BE2C (cell line): ENCODE measurements at regions not wholly inside any gene's neighbourhood (a gene's known extent, or its start where the extent isn't known, plus 50 kb on each side); places are given as distances from the start of the nearest gene placed in this dataset.
"Not testable (repeated sequence)": the region's sequence is repeated elsewhere in the genome, so short reads cannot be mapped to it uniquely, and the experiment has no call there.

Source experiments
- DNase-seq: peaks from one replicate; pipeline ENCODE4 v3.0.0-alpha.2; 2020
- H3K27me3 ChIP-seq: fragments of 250-450 bp; sonication (Bioruptor Pico); 2 replicates; pipeline ENCODE4 v1.5.1; 2020; ENCODE audit warnings: mild to moderate bottlenecking
- H3K36me3 ChIP-seq: fragments of 250-450 bp; sonication (Bioruptor Pico); 2 replicates; pipeline ENCODE4 v1.5.1; 2020; ENCODE audit warnings: mild to moderate bottlenecking
- H3K4me1 ChIP-seq: fragments of 250-450 bp; sonication (Bioruptor Pico); 2 replicates; pipeline ENCODE4 v1.5.1; 2020
- H3K4me3 ChIP-seq: 2 replicates; pipeline ENCODE4 v1.5.1; 2011; ENCODE audit warnings: low read depth, low read length
- H3K9me3 ChIP-seq: fragments of 250-450 bp; sonication (Bioruptor Pico); 2 replicates; pipeline ENCODE4 v1.5.1; 2020
- TF ChIP-seq, protein P1 (sequence below): IDR thresholded peaks from 2 replicates; pipeline ENCODE4 v1.5.1; 2012; ENCODE audit warnings: mild to moderate bottlenecking, low read depth, low read length

DNA sequence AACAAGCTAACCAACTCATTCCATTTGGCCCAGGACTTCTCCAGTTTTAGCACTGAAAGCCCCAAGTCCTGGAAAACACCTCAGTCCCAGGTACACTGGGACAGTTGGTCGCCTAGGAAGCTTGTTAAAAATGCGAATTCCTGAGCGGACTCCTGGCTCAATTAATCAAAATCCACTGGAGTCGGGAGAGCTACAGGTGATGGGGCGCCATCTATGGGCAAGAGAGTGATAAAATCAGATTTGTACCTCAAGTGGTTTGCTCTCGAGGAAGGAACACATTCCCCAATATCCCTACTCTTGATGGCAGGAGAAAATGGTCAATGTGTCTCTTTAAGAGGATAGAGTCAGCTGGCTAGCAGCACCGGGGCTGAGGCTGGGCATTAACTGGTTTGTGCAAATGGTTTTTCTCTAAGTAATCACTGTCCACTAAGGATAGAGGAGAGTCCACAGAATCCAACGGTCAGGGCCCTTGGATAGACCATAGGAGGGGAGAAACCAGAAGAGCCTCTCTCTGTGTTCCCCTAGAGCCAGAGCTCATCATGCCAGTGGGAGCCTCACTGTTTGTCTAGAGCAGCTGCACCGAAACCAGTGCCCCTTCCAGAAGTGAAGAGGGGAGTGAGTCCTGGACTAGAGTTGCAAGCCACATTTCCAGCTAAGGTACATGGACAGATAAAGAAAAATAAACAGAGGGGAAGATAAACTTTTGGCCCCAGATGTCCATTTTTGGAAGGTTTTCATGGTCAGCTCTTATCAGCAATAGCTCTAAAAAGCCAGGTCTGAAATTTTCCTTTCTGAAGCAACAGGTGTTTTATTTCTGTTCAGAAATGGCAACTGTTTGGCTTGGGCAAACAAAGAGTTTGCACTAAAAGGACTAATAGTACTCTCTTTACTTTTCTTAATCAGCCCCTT, 148.5 kb downstream of the TENT5C start:
- Histone ChIP-seq H3K4me1 (no peaks in the 10 kb centered on the region), H3K9me3 (no peaks in the 10 kb centered on the region), H3K4me3 (no peak overlapping the region; the same call in 1 of the 2 replicates), H3K27me3 (no peaks in the 10 kb centered on the region), H3K36me3 (no peaks in the 10 kb centered on the region)
- DNase-seq: peak; percentile 63
- TF ChIP-seq, protein P1, sequence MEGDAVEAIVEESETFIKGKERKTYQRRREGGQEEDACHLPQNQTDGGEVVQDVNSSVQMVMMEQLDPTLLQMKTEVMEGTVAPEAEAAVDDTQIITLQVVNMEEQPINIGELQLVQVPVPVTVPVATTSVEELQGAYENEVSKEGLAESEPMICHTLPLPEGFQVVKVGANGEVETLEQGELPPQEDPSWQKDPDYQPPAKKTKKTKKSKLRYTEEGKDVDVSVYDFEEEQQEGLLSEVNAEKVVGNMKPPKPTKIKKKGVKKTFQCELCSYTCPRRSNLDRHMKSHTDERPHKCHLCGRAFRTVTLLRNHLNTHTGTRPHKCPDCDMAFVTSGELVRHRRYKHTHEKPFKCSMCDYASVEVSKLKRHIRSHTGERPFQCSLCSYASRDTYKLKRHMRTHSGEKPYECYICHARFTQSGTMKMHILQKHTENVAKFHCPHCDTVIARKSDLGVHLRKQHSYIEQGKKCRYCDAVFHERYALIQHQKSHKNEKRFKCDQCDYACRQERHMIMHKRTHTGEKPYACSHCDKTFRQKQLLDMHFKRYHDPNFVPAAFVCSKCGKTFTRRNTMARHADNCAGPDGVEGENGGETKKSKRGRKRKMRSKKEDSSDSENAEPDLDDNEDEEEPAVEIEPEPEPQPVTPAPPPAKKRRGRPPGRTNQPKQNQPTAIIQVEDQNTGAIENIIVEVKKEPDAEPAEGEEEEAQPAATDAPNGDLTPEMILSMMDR: peak; percentile 85

DNA sequence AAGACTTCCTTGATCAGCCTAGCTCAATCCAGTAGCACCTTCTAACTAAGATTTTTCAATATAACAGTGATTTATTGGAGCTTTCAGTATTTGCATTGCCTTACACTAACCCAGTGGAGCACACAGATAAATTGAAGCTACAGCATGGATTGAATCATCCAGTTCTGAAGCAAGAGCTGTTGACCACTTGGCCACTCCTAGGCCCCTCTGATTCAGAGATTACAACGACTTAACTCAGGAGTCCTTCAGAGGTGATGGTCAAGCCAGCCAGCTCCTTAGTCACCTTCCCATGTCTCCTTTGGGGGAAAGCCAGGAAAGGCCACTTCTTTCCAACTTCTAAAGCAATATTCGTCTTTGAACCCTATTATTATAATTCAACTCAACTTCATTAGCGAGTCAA, 151.8 kb downstream of the TENT5C start:
- H3K9me3 ChIP-seq: no peaks in the 10 kb centered on the region
- H3K36me3 ChIP-seq: no peaks in the 10 kb centered on the region
- H3K27me3 ChIP-seq: no peaks in the 10 kb centered on the region
- no peak for DNase-seq
- TF ChIP-seq, protein P1: no peak
- no peaks in the 10 kb centered on the region for H3K4me1 ChIP-seq
- no peak overlapping the region for H3K4me3 ChIP-seq

DNA sequence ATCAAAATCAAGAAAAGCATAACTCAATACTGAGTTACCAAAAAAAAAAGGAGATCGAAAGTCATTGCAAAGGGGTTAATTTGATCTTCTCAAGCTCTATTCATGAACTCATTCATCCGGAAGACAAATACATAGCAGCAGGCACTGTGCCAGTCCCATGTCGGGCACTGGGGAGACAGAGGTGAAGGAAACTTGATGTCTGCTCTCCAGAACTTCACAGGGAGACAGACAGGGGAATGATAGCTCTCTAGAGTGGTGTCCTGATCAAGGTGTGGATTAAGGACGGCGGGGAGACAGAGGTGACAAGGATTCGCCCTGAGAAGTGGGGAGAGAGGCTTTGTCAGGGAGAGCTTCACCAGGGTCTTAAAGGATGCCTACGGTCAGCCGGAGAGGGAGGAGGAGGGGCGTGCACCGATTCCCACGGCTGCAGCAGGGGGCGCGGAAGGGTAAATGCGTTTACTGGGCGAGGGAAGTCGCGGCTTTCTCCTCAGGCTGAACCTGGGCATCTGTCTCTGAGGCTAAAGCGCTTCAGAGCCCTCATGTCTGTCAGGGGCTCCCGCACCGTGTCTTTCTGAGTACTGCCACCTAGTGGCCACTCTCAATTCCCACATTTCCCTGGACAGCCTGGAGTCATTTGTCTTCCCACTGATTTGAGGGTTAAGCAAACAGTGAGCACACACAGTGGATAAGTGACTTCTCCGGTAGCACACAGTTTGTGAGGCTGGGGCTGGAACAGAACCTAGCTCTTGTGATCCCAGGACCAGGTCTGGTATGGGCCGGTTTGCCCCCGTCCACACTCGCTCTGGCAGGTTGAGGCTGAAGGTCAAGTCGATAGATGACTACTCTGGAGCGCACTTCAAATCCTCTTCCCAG, 152.8 kb downstream of the TENT5C start:
- peak; percentile 86 for DNase-seq
- Histone ChIP-seq H3K9me3 (no peaks in the 10 kb centered on the region), H3K4me3 (peak overlapping the region; percentile 60), H3K27me3 (no peaks in the 10 kb centered on the region), H3K4me1 (no peaks in the 10 kb centered on the region), H3K36me3 (no peaks in the 10 kb centered on the region)
- TF ChIP-seq, protein P1: peak; percentile 92

DNA sequence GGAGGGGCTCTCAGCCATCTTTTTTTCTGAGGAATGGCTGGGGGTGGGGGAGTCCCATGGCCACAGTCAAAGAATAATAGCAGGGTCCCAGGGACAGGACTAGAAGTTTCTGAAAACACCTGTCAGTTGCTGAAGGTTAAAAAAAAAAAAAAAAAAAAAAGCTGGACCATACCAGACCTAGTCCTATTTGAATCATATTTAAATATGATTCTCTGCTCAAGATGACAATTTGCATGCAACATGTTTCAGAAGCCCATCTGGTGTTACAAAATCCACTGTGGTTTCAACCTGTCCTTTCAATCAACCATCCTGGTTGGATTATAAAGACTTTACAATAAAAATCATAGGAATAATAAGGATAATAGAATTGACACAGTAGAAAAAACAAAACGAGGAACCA, 153.7 kb downstream of the TENT5C start:
- H3K4me3 ChIP-seq: no peak overlapping the region
- H3K27me3 ChIP-seq: no peaks in the 10 kb centered on the region
- H3K4me1 ChIP-seq: no peaks in the 10 kb centered on the region
- DNase-seq: no peak
- no peaks in the 10 kb centered on the region for H3K36me3 ChIP-seq
- no peaks in the 10 kb centered on the region for H3K9me3 ChIP-seq
- TF ChIP-seq, protein P1: no peak

DNA sequence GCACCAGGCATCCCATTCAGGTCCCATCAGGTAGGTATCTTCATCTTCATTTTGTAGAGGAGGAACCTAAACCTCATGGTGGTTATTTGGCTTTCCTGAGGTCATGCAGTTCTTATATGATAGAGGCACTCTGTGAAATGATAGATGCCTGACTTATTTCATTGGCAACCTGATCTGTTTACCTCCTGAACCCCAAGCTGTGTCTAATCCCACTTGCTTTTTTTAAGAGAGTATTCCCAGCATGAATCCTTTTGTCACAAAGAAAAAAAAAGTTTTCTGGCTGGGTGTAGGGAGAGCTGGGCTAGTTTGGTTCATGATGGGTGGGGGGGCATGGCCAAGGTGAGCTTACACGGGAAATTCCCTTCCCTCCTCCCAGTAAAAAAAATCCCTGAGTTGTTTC, 154.2 kb downstream of the TENT5C start:
- DNase-seq: no peak
- Histone ChIP-seq H3K36me3 (no peaks in the 10 kb centered on the region), H3K27me3 (no peaks in the 10 kb centered on the region), H3K9me3 (no peaks in the 10 kb centered on the region), H3K4me1 (no peaks in the 10 kb centered on the region), H3K4me3 (no peak overlapping the region)
- TF ChIP-seq, protein P1: no peak

DNA sequence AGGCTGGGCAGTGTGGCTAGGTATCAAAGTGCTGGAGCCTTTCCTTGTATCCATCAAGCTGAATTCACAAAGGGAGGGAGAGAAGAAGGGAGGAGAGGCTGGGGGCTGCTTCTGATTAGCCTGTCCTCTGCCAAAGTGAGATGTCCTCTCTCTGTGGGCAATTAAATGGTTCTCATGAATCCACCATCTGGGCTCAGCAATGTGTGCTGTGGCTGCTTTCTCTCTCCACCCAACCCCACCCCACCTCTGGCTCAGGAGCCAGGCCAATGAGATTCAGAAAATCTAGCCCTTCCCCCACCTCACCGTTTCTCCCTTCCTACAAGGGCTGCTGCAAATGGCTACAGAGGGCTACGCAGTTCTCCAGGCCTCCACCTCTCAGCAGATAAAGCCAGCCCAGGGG, 154.6 kb downstream of the TENT5C start:
- no peaks in the 10 kb centered on the region for H3K27me3 ChIP-seq
- no peaks in the 10 kb centered on the region for H3K9me3 ChIP-seq
- no peak for DNase-seq
- H3K4me1 ChIP-seq: no peaks in the 10 kb centered on the region
- no peaks in the 10 kb centered on the region for H3K36me3 ChIP-seq
- H3K4me3 ChIP-seq: no peak overlapping the region
- TF ChIP-seq, protein P1: no peak

DNA sequence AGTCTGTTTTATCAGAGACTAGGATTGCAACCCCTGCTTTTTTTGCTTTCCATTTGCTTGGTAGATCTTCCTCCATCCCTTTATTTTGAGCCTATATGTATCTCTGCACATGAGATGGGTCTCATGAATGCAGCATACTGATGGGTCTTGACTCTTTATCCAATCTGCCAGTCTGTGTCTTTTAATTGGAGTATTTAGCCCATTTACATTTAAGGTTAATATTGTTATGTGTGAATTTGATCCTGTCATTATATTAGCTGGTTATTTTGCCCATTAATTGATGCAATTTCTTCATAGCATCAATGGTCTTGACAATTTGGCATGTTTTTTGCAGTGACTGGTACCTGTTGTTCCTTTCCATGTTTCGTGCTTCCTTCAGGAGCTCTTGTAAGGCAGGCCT, 161.7 kb downstream of the GDAP2 start:
- not testable (repeated sequence) for H3K36me3 ChIP-seq, H3K4me3 ChIP-seq, H3K4me1 ChIP-seq, DNase-seq, H3K9me3 ChIP-seq, H3K27me3 ChIP-seq
